ENCODE measurements at regions not wholly inside any gene's neighbourhood (a gene's known extent, or its start where the extent isn't known, plus 50 kb on each side); places are given as distances from the start of the nearest gene placed in this dataset.

DNA sequence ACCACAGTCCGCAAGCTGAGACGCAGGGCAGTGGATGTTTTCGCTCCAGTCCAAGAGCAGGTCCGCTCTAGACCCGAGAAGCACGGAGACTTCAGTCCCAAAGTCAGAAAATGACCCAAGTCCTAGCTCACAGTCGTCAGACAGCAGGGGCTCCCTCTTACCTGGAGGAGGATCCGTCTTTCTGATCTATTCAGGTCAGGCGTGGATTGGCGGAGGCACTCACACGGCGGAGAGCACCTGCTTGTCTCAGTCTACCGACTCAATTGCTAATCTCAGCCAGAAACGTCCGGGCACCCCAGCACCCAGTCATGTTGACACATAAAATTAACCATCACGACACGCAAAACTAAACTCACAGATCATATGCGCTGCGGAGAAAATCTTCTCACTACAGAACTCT lies 285.3 kb upstream of the CDH4 start:
- peaks cover 0 to 12% of the 10 kb centered on the region in 2 experiments for H3K9me3 ChIP-seq (ENCODE audit: control insufficient read depth in 1 of 2, insufficient read depth in 1 of 2, low read length in 2 of 2)
- TF ChIP-seq, protein P1, sequence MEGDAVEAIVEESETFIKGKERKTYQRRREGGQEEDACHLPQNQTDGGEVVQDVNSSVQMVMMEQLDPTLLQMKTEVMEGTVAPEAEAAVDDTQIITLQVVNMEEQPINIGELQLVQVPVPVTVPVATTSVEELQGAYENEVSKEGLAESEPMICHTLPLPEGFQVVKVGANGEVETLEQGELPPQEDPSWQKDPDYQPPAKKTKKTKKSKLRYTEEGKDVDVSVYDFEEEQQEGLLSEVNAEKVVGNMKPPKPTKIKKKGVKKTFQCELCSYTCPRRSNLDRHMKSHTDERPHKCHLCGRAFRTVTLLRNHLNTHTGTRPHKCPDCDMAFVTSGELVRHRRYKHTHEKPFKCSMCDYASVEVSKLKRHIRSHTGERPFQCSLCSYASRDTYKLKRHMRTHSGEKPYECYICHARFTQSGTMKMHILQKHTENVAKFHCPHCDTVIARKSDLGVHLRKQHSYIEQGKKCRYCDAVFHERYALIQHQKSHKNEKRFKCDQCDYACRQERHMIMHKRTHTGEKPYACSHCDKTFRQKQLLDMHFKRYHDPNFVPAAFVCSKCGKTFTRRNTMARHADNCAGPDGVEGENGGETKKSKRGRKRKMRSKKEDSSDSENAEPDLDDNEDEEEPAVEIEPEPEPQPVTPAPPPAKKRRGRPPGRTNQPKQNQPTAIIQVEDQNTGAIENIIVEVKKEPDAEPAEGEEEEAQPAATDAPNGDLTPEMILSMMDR (IDR thresholded peaks at IDR 0.05), result no peak
- Mint-ChIP-seq H3K9me3 (peaks cover 3% of the 10 kb centered on the region), H3K27me3 (peaks cover 4% of the 10 kb centered on the region), H3K4me1 (ENCODE audit: low read depth) (no peaks in the 10 kb centered on the region), H3K27ac (no peak overlapping the region), H3K4me3 (no peak overlapping the region), H3K36me3 (ENCODE audit: low read depth) (no peaks in the 10 kb centered on the region)
- no peak overlapping the region for H3K4me3 ChIP-seq (ENCODE audit: low read length)
- POLR2A ChIA-PET, result no interaction called here
- H3K4me1 ChIP-seq (ENCODE audit: insufficient read depth, low read length), result no peaks in the 10 kb centered on the region
- CTCF ChIA-PET, result no interaction called here
- H3K27ac ChIP-seq (ENCODE audit: low read depth in 1 of 2, low read length in 2 of 2), result no peak overlapping the region
- DNase-seq (no peak), ATAC-seq (ENCODE audit: poor library complexity) (no peak)
- intact Hi-C loops (cut with DNase I, micrococcal nuclease), result no loop called here
- no peaks in the 10 kb centered on the region for H3K27me3 ChIP-seq (ENCODE audit: control insufficient read depth in 1 of 2, insufficient read depth in 2 of 2, low read length in 2 of 2)
- H3K36me3 ChIP-seq (ENCODE audit: insufficient read depth, low read length), result no peaks in the 10 kb centered on the region

DNA sequence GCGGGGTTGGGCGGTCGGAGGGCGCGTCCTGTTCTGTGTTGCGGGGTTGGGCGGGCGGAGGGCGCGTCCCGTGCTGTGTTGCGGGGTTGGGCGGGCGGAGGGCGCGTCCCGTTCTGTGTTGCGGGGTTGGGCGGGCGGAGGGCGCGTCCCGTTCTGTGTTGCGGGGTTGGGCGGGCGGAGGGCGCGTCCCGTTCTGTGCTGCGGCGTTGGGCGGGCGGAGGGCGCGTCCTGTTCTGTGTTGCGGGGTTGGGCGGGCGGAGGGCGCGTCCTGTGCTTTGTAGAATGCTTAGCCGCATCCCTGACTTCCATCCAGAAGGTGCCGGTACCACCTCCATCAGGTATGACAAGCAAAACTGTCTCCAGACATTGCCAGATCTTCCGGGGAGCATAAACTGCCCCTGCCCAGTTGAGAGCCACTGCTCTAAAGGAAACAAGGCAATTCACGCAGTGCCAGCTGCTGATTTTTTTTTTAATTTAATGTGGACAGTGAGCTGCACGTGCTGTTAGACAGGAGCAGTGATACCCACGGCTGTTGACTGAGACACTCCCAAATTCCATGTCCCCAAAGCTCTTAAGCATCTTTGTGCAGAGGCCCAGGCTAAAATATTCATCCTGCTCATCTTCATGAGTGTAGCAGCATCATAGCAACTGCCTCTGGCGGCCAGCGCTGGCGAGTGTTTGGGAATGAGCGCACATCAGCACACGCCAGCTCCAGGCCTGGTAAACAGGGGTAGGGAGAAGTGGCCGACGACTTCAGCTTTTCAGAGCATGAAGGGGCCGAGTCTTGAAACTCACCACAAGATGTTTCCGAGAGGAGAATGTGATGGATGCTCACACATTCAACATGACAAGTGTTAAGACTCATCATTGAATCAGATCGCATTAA lies 284.4 kb upstream of the CDH4 start:
- H3K27me3 Mint-ChIP-seq, result peaks cover 4% of the 10 kb centered on the region
- POLR2A ChIA-PET, result no interaction called here
- no peak overlapping the region for H3K4me3 Mint-ChIP-seq
- Histone ChIP-seq H3K27me3 (ENCODE audit: control insufficient read depth in 1 of 2, insufficient read depth in 2 of 2, low read length in 2 of 2) (no peaks in the 10 kb centered on the region), H3K9me3 (ENCODE audit: control insufficient read depth in 1 of 2, insufficient read depth in 1 of 2, low read length in 2 of 2) (peaks cover 0 to 12% of the 10 kb centered on the region in 2 experiments), H3K4me3 (ENCODE audit: low read length) (no peak overlapping the region), H3K36me3 (ENCODE audit: insufficient read depth, low read length) (no peaks in the 10 kb centered on the region), H3K27ac (ENCODE audit: low read depth in 1 of 2, low read length in 2 of 2) (no peak overlapping the region), H3K4me1 (ENCODE audit: insufficient read depth, low read length) (no peaks in the 10 kb centered on the region)
- TF ChIP-seq, protein P1 (IDR thresholded peaks at IDR 0.05), result no peak
- H3K36me3 Mint-ChIP-seq (ENCODE audit: low read depth), result no peaks in the 10 kb centered on the region
- peaks cover 3% of the 10 kb centered on the region for H3K9me3 Mint-ChIP-seq
- ATAC-seq (ENCODE audit: poor library complexity) (no peak), DNase-seq (no peak)
- no peaks in the 10 kb centered on the region for H3K4me1 Mint-ChIP-seq (ENCODE audit: low read depth)
- intact Hi-C loops (cut with DNase I, micrococcal nuclease), result no loop called here
- no peak overlapping the region for H3K27ac Mint-ChIP-seq
- CTCF ChIA-PET, result no interaction called here

DNA sequence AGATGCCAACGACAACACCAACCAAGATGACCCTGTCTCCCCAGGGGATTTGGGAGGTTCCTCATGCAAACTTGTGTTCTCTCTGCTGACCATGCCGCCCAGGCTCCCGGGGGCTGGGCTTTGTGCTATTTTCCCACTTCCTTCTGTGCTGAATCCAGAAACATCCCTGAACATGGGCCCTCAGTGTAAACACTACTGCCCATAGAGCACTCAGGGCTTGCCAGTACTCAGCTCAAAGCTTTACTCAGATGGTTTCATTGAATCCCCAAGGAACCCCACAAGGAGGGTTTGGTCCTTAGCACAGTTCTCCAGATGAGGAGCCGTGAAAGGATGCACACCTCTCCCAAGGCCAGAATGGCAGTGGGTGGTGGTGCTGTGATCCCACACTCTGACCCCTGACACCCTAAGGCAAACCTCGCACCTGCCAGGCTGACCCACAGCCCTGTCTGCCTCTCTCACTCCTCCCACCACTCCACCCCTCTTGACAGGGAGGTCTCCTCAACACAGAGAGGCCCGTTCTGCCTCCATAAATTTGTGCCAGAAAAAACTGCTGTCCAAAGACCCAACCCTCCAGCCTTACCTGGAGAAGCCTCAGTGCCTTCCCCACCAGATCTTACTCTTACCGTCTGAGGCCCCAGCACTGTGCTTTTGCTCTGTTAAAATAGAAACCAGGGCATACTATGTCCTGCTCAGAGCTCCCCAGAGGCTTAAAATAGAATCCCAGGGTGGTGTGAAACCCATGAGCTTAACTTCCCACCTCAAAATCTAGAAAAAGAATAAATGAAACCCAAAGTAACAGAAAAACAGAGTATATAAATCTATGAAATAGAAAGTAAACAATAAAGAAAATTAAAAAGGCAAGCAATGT lies 283.0 kb upstream of the CDH4 start:
- intact Hi-C loops (cut with DNase I, micrococcal nuclease), result no loop called here
- H3K27me3 Mint-ChIP-seq, result peaks cover 9% of the 10 kb centered on the region

More for the DNA sequence above, 283.0 kb upstream of the CDH4 start:
- Mint-ChIP-seq H3K27ac (no peak overlapping the region), H3K4me1 (ENCODE audit: low read depth) (no peaks in the 10 kb centered on the region), H3K36me3 (ENCODE audit: low read depth) (no peaks in the 10 kb centered on the region), H3K4me3 (no peak overlapping the region), H3K9me3 (peaks cover 3% of the 10 kb centered on the region)
- TF ChIP-seq, protein P1 (IDR thresholded peaks at IDR 0.05), result no peak
- Histone ChIP-seq H3K36me3 (ENCODE audit: insufficient read depth, low read length) (no peaks in the 10 kb centered on the region), H3K4me3 (ENCODE audit: low read length) (no peak overlapping the region), H3K27ac (ENCODE audit: low read depth in 1 of 2, low read length in 2 of 2) (no peak overlapping the region), H3K4me1 (ENCODE audit: insufficient read depth, low read length) (no peaks in the 10 kb centered on the region), H3K27me3 (ENCODE audit: control insufficient read depth in 1 of 2, insufficient read depth in 2 of 2, low read length in 2 of 2) (no peaks in the 10 kb centered on the region), H3K9me3 (ENCODE audit: control insufficient read depth in 1 of 2, insufficient read depth in 1 of 2, low read length in 2 of 2) (peaks cover 0 to 19% of the 10 kb centered on the region in 2 experiments)
- DNase-seq (no peak), ATAC-seq (ENCODE audit: poor library complexity) (no peak)
- POLR2A ChIA-PET, result no interaction called here
- CTCF ChIA-PET, result no interaction called here

All from CD4-positive, alpha-beta T cell (primary cell).